ENCODE measurements at regions not wholly inside any gene's neighbourhood (a gene's known extent, or its start where the extent isn't known, plus 50 kb on each side); places are given as distances from the start of the nearest gene placed in this dataset.

GRCh38 chr16:87199379-87199778, 117.8 kb downstream of the C16orf95 start:
- TF ChIP-seq, protein P1, sequence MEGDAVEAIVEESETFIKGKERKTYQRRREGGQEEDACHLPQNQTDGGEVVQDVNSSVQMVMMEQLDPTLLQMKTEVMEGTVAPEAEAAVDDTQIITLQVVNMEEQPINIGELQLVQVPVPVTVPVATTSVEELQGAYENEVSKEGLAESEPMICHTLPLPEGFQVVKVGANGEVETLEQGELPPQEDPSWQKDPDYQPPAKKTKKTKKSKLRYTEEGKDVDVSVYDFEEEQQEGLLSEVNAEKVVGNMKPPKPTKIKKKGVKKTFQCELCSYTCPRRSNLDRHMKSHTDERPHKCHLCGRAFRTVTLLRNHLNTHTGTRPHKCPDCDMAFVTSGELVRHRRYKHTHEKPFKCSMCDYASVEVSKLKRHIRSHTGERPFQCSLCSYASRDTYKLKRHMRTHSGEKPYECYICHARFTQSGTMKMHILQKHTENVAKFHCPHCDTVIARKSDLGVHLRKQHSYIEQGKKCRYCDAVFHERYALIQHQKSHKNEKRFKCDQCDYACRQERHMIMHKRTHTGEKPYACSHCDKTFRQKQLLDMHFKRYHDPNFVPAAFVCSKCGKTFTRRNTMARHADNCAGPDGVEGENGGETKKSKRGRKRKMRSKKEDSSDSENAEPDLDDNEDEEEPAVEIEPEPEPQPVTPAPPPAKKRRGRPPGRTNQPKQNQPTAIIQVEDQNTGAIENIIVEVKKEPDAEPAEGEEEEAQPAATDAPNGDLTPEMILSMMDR (IDR thresholded peaks at IDR 0.05; ENCODE audit: low read depth, low read length, missing input control) = no peak
- TF ChIP-seq RAD21 (IDR thresholded peaks at IDR 0.05) = no peak

Data from liver (tissue), 3 donors.